ENCODE measurements at regions not wholly inside any gene's neighbourhood (a gene's known extent, or its start where the extent isn't known, plus 50 kb on each side); places are given as distances from the start of the nearest gene placed in this dataset.

DNA sequence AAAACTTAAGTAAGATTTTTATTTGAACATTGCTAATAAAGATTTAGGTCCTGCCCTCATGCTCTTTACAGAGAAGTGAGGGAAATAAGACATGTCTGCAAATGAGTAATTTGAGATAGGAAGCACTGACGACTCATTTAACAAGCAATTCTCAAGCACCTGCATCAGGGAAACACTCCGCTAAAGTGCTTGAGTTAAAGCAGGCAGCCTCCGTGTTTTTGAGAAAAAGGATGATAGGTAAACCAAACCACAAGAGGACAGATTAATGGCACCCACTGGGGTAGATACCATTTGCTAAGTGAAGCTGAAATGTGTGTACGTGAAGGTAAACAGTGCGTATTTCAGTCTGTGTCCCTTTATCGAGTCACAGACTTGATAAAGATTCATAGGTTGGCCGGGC is 184.6 kb upstream of the CARD18 start:
- no peak for DNase-seq

DNA sequence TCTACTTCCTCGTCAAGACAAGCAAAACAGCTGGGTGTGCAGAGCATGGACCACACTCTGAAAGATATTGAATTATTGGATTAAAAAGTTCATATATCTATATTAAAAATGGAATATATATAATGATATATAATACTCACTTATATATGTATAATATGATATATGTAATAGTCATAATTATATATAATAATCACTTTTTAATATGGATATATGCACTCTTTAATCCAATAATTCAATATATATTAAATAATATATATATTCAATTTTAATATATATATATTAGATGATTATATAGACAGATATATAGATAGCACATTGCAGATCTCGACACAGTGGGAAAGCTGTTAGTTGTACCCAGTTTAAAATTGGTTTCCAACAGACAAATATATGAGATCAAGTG is 182.1 kb upstream of the CARD18 start:
- no peak for DNase-seq

DNA sequence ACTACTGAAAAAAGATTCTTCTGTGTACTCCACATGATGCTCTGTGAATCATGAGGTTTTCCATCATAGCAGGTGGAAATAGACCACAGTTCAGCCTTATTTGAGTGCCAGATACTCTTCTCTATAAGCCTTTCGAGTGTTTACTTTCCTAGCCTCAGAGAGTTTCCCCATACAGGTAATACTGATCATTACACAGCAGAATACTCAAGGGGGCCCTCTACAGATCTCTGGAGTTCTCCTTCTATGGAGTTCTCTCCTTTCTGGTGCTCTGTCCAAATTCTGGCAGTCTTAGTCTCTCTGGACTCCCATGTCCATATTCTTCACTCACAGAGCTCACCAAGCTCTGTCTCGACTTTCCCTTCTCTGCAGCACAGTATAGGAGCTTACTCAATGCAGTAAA is 175.7 kb upstream of the CARD18 start:
- no peak for DNase-seq

GRCh38 chr11:105312266-105312665 is 172.7 kb upstream of the CARD18 start:
- no peak for DNase-seq

DNA sequence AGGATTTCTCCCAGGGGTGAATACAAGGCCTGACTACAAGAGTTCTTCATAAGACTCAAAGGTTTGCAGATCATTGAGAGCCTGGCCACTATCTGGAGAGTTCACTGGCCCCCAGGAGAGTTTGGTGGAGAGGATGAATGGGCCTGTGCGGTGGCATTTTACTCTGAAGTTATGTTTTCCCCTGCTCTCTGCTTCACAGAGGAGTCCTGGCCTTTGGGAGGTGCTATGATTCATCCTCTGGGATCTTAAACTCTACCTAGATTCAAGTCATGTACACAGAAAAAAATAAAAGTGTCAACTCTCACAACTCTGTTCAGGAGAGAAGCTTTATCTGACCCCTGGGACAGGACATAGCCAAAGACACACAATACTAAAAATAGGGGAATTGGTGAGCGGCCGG is 159.1 kb upstream of the CARD18 start:
- no peak for DNase-seq

GRCh38 chr11:105298174-105298573 is 158.6 kb upstream of the CARD18 start:
- no peak for DNase-seq

- DNase-seq = no peak
Measured at GRCh38 chr11:105297463-105297862, 157.9 kb upstream of the CARD18 start.

DNA sequence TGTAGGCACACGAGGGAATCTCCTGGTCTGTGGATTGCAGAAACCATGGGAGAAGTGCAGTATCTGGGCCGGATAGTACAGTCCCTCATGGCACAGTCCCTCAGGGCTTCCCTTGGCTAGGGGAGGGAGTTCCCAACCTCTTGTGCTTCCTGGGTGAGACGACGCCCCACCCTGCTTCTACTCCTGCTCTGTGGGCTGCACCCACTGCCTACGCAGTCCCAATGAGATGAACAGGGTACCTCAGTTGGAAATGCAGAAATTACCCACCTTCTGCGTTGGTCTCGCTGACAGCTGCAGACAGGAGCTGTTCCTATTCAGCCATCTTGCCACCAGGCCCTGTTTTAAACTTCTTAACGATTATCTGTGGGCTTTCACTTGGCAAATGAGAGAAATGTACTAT is 157.2 kb upstream of the CARD18 start:
- DNase-seq = no peak

- DNase-seq = no peak
Measured at GRCh38 chr11:105296386-105296785, 156.8 kb upstream of the CARD18 start.

DNA sequence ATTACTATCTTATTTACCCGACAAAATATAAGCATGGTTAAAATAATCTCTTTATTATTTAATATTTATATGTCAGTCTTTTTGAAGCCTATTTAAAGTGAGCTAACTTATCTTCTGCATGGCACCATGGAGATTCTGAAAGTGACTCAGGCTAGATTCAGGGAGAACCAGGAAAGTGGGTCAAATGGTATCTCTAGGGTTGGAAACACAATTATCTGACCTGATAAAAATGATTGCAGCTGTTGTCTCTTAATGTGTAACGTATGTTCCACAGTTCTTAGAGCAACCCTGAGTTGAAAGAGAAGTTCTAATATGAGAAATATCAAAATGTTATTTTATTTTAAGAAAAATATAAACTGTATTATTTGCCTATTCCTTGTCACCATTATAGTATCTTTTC is 143.1 kb upstream of the CARD18 start:
- no peak for DNase-seq

GRCh38 chr11:105274631-105275030 is 135.1 kb upstream of the CARD18 start:
- no peak for DNase-seq

GRCh38 chr11:105273660-105274280 is 134.2 kb upstream of the CARD18 start:
- DNase-seq = no peak

GRCh38 chr11:105269862-105270261 is 130.3 kb upstream of the CARD18 start:
- DNase-seq = no peak

DNA sequence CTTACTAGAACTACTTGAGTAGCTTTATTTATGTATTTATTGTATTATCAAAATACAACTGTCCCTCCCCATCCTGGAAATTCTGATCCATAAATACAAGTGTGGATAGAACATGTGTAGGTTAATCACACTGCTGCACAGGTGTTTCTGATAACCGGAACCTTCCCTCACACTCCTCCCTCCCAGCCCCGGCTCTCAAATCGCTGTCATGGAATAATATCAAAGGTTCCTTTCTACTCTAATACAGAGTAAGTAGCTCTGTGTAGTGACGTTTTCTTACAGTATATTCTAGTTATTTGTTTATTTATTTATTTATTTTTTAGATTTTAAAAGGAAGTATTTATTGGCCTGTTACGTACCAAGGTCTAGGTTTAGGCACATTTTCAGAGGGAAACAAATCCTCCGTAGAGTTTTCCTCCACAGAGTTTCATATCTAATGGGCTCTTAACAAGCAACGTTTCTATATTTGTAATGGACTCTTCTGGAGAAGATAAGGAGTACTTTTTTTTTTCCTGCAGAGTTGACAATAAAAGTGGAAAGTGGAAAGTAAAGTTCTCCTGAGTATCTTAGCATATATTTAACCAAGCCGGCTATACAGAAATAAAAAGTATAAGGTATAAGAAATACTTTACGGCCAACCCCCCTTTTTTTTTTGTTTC is 129.0 kb upstream of the CARD18 start:
- no peak for DNase-seq

DNA sequence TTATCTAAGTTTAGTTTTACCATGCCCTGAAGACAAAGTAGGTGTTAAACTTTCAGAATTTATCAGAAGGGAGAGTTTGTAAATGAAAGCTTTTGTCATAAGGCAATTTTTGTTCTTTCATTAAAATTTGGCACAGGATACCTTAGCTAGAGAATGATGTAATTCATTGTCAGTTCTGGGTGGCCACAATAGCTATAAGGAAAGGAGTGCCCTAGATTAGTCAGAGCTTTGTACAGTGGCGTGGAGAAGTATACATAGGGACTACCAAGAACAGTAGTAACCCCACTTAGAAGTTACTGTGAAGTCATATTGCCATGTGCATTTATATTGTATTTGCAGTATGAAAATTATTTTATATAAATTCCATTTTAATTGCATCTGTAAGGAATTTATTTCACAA is 126.3 kb upstream of the CARD18 start:
- no peak for DNase-seq

DNA sequence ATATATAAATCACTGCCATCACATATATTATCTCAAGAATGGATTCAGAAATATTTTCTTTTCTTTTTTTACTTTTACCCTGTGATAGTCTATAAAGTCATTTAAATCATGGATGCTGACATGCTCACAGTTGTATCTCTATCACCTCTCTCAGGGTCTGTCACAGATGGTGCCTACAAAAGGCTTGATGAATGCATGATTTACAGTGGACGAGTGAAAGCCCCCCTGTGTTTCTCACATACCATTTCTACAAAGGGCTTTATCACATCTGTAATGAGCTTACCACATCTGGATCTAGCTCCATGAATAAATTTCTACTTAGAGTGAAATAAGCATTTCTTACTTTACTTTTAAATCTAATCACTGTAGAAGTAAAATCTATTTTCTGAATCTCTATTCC is 121.4 kb upstream of the CARD18 start:
- DNase-seq = no peak

DNA sequence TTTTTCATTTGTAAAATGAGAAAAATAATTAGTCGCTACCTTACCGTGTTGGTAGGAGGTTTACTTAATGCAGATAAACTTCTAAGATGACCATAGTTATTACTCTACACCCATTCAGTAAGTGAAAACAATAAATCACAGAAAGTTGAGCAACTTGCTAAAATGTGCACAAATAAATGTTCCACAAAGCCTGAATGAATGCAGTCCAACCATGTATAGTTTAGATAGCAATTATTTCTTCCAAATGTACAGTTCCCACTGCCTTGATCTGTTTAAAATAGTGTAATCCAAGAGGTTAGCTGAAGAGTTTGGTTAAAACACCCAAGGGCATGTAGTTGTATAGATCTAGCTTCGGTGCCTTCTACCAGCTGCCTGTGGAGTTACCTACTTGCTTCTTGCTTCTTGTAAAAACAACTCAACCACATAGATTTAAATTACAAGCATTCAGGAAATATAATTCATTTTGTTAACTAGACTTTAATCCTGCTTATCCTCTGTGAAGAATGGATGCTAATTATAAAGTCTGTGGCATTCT is 106.3 kb upstream of the CARD18 start:
- no peak for DNase-seq

DNA sequence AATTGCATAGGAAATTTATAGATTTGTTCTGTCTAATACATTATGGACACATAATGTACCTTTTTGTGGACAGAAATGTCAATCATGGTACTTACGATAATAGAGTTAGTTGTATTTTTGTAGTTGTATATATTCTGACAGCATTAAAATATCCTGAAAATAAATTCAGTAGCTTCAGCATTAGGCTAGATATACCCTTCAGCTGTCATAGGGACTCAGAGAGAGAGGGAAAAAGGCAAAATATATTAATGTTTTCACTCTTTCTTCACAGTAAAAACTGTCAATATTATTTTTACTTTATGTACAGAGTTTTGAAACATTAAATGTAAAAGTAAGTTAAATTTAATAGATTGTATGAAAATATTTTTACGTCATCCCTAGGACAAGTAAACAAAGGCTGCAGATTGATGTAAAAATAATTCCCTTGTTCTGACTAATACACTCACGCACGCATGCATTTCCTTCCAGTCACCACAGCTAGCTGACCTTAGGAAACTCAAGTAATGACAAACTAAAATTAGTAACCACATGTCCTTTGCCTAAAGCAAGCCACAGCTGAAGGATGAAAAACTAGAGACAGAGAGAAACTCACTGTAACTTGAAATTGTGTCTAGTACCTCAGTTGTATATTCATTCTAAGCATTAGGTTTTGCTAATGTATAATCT is 104.7 kb upstream of the CARD18 start:
- no peak for DNase-seq

GRCh38 chr11:105241136-105241535 is 101.6 kb upstream of the CARD18 start:
- no peak for DNase-seq

DNA sequence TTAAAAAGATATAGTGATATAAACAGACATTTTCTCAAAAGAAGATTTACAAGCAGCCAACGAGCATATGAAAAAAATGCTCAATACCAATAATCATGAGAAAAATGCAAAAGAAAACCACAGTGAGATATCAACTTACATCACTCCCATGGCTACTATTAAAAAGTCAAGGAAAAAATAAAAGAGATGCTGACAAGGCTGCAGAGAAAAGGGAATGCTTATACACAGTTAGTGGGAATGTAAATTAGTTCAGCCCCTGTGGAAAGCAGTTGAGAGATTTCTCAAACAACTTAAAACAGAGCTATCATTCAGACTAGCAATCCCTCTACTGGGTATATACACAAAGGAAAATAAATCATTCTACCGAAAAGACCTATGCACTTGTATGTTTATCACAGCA is 97.1 kb upstream of the CARD18 start:
- DNase-seq = no peak

- DNase-seq = no peak
Measured at GRCh38 chr11:105233285-105233684, 93.7 kb upstream of the CARD18 start.

- DNase-seq = no peak
Measured at GRCh38 chr11:105232021-105232420, 92.5 kb upstream of the CARD18 start.

DNA sequence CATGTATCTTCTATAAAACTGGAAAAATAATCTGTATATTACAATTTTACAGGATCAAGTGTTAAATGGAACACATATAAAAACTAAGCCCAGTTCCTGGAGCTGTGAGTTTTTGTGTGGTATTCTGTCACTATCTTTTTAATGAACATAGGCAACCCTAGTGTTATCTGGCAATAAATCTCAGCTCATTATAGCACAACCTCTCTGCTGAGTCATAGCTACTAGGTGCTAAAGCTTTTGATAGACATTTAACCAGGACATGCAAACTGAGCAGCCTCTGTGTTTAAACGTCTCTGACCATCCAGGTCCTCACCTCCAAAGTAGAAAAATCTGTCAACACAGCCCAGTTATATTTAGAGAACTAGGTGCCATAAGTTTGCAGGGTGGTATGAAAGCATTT is 91.0 kb upstream of the CARD18 start:
- DNase-seq = no peak

GRCh38 chr11:105229761-105230160 is 90.2 kb upstream of the CARD18 start:
- no peak for DNase-seq
